ENCODE measurements at regions not wholly inside any gene's neighbourhood (a gene's known extent, or its start where the extent isn't known, plus 50 kb on each side); places are given as distances from the start of the nearest gene placed in this dataset.

GRCh38 chr11:13105237-13105844, 96.2 kb downstream of the RASSF10 start:
- no peak for DNase-seq

DNA sequence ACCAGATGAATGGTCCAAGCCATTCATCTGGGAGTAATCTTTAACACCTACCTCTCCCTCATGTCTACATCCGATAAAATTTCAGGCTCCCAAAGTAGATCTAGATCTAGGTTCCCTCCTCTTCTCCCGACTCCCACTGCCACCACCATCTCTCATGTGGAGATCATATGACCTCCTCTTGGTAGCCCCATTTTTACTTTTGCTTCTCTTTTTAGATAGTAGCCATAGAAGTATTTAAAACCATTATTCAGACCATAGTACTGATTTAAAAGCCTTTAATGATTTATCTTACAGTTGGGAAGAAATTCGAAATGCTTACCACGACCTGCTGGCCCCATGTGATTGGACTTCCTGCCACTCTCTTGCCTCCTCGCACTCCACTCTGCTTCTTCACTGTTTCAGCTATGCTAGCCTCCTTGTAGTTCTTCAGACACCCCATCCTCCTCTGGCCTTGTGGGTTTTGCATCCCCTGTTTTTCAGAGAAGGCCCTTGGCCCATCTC, 98.5 kb downstream of the RASSF10 start:
- no peak for DNase-seq

DNA sequence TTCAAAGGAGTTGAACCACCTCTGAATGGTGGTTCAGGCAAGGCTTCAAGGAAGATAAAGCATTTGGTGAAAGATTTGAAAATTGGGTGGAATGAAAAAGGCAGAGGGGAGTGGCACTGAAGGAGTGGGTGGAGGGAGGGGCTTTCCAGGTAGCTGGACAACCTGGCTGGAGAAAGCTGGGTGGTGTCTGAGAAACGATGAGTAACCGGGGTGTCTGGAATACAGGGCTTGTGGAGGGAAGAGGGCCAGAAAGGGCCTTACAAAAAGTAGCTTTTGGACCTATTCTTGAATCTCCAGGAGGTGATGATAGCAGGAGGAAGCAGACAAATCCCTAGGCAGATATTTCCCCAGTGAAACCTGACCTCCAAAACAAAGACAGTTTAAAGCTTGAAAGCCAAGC, 99.3 kb downstream of the RASSF10 start:
- no peak for DNase-seq

DNA sequence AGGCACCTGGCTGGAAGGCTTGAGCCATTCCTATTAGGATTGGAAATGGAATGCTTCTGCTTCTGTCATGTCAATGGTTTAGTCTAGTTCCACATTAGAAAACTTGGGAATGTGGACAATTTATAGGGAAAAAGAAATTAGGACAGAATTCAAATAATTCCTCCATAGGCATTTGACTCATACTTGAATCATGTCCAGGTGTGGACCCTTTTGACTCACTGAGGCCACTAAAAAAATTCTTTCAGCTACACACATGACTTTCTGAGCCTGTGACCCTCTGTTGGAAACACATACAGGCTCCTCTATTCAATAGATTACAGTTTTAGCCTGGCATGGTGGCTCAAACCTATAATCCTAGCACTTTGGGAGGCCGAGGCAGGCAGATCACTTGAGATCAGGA, 100.5 kb downstream of the RASSF10 start:
- no peak for DNase-seq

DNA sequence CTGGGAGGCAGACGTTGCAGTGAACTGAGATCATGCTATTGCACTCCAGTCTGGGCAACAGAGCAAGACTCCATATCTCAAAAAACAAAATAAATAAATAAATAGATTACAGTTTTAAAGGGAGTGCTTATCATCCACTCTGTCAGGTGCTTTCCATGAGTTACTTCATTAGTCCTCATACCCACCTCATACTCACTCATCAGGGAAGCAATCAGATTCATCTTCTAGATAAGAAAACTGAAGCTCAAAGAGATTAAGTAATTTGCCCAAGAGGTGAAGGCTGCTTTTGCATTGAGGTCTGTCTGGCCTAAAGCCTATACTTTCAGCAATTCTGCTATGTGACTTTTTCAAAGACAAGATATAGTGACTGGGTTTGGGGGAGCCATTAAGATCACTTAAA, 101.0 kb downstream of the RASSF10 start:
- DNase-seq = no peak

DNA sequence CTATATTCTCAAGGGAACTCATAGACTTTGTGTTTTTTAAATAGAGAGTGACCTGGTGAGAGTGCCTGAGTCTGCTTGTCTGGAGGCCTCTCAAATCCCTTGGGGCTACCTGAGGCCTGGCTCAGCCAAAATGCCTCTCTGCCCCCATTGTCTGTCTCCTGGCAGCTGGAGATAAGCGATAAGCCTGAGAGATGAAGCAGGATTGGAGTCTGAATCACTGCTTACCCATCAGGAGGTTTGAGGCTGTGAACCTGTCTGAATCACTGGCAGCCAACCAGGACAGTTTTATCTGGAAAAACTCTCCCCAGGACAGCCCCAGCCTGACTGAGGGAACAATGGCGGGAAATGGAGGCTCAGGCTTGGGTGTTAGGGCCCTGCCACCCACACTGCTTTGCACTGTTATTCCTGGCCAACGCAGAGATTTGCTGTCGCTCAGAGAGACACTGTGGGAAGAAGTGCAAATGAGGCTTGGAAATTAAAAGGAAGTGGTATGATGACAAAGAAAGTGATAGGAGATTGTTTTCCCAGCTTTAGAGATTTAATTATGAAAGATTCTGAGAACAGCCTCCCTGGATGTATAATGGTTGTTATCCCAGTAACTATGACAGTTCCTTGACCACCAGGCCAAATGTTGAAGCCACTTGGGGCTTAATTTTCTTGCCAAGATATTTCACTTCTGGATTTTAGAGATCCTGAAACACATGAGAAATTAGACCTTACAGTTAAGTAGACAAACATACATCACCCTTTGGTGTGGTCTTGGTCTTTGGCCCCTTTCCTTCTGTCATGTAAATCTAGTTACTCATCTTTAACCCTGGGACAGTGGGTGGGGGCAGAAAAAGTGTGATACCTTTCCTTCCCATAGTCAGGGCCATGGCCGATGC, 102.1 kb downstream of the RASSF10 start:
- no peak for DNase-seq

- no peak for DNase-seq
Measured at GRCh38 chr11:13111813-13112130, 102.7 kb downstream of the RASSF10 start.

GRCh38 chr11:13114566-13115379, 105.7 kb downstream of the RASSF10 start:
- DNase-seq = no peak

- no peak for DNase-seq
Measured at GRCh38 chr11:13115380-13115675, 106.2 kb downstream of the RASSF10 start.

DNA sequence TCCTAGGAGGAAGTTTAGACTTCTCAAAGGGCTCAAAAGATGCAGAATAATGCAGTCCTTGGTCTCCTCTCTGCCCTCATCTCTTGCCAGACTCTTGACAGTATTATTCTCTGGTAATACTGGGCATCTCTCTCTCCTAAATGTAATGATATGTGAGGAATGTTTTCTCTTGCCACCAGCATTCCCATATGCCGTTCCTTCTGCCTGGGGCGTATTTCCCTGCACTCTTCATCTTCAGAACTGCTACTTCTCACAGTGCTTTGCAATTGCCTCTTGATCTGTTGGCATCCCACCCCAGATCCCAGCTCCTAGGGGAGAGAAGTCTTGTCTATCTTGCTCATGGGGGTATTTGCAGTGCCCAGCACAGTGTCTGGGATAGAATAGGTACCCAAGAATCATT, 107.4 kb downstream of the RASSF10 start:
- no peak for DNase-seq

DNA sequence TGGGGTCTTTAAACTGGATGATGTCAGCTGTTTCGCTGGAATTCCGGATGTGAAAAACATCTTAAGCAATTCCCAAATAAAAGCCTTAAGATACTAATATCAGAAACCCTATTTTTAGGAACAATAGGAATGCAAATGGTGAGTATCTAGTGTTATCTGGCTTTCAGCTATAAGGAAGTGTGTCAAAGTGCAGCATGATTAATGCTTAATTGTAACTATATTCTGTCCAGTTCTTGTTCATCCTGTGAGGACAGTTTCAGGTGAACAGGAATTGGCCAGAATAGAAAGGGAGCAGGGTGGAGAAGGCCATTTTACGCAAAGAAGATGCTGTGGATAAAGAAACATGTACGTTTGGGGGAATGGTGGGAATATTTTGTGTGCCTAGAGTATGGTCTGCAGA, 108.2 kb downstream of the RASSF10 start:
- no peak for DNase-seq

- no peak for DNase-seq
Measured at GRCh38 chr11:13118194-13118593, 109.1 kb downstream of the RASSF10 start.

- DNase-seq = no peak
Measured at GRCh38 chr11:13118650-13119049, 109.5 kb downstream of the RASSF10 start.

DNA sequence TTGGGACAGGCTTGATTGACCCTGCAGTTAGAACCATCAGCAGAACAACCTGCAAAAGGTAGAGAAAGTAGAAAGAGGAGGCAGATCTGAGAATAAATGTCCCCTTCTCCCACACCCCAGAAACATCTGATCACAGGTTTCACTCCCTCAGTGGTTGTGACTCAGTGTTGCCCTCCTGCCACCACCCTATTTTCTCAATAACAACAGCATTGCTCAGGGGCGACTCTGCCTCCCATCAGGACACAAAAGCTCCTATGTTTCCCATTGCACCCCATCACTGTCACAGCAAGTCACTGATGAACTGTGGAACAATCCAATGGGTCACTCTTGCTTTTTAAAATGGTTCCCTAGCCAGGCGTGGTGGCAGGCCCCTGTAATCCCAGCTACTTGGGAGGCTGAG, 110.2 kb downstream of the RASSF10 start:
- DNase-seq = no peak

- DNase-seq = no peak
Measured at GRCh38 chr11:13119941-13120520, 110.9 kb downstream of the RASSF10 start.

- DNase-seq = no peak
Measured at GRCh38 chr11:13120691-13121090, 111.6 kb downstream of the RASSF10 start.

- no peak for DNase-seq
Measured at GRCh38 chr11:13126430-13126829, 117.3 kb downstream of the RASSF10 start.

DNA sequence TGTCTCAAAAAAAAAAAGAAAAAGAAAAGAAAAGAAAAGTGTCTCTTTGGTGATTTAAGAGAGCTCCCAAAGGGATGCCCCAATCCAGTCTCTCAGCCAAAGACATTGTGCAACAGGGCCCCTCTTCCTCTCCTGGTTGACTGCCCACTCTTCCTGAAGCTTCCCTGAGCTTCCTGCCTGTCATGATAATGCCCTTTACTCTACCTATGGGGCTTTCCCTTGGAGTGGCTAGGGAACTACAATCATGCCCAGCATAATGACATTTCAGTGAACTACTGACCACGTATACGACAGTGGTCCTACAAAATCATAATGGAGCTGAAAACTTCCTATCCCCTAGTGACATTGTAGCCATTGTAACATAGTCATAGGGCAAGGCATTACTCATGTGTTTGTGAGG, 118.0 kb downstream of the RASSF10 start:
- no peak for DNase-seq

- DNase-seq = no peak
Measured at GRCh38 chr11:13128354-13128753, 119.2 kb downstream of the RASSF10 start.

DNA sequence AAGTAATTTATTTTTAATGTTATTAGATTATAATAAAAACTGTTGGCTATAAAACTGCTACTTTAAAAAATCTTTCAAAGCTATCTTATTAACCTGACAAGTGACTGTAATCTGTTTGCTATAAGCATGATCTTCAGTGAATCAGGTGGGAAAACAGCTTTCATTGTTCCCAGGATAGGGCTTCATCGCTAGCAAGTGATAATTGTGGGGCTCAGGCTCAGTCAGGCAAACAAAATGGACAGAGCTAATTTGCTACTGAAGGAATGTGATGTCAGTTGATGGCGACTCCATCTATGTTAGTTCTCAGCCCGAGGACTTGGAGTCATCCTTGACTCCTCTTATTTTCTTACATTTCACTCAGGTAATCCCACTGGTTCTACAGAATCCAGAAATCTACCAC, 125.0 kb downstream of the RASSF10 start:
- DNase-seq = no peak

DNA sequence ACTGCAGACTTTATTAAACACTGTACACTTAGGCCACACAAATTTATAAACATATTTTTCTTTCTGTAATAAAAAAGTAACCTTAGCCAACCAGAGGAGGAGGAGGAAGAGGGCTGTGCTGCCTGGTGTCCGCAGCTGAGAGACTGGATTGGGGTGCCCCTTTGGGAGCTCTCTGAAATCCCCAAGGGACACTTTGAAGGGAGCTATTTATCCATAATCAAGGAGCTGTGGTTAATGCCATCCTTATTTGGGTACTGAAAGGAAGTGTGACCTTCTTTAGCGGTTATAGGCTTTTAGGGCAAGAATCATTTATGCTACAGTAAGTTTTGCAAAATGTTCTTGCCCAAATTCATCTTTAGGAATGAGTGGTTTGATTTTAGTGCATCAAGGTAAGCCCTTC, 125.8 kb downstream of the RASSF10 start:
- DNase-seq = no peak

- no peak for DNase-seq
Measured at GRCh38 chr11:13135385-13136271, 126.5 kb downstream of the RASSF10 start.

DNA sequence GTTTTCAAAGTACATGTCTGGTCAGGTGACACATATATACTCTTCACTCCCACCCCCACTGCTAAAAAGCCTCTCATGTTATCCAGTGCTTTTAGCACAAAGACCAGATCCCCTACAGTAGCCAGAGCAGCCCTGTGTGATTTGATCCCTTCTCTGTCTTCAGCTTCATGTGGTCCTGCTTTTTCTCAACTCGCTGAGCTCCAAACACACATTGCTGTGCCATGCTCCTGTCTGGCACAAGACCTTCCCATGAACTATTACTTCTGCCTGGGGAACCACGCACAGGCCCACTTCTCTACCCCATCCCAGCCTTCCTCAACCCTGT, 127.1 kb downstream of the RASSF10 start:
- DNase-seq = no peak

All from effector CD4-positive, alpha-beta T cell (primary cell).